ENCODE measurements at regions not wholly inside any gene's neighbourhood (a gene's known extent, or its start where the extent isn't known, plus 50 kb on each side); places are given as distances from the start of the nearest gene placed in this dataset.

- no peak for DNase-seq (ENCODE audit: low read depth)
These were observed 1355.7 kb upstream of the FAM98A start for GRCh38 chr2:34954758-34955157.

GRCh38 chr2:34950797-34951196 lies 1351.7 kb upstream of the FAM98A start:
- no peak for DNase-seq (ENCODE audit: low read depth)

- DNase-seq (ENCODE audit: low read depth), result no peak
These were observed 1350.2 kb upstream of the FAM98A start for GRCh38 chr2:34949316-34949715.

GRCh38 chr2:34936089-34936488 lies 1337.0 kb upstream of the FAM98A start:
- DNase-seq (ENCODE audit: low read depth), result no peak

GRCh38 chr2:34912084-34912483 lies 1313.0 kb upstream of the FAM98A start:
- no peak for DNase-seq (ENCODE audit: low read depth)

- DNase-seq (ENCODE audit: low read depth), result no peak
These were observed 1311.0 kb upstream of the FAM98A start for GRCh38 chr2:34909992-34910705.

- no peak for DNase-seq (ENCODE audit: low read depth)
These were observed 1308.7 kb upstream of the FAM98A start for GRCh38 chr2:34907812-34908211.

GRCh38 chr2:34901739-34902138 lies 1302.6 kb upstream of the FAM98A start:
- DNase-seq (ENCODE audit: low read depth), result no peak

- DNase-seq (ENCODE audit: low read depth), result no peak
These were observed 1300.0 kb upstream of the FAM98A start for GRCh38 chr2:34899079-34899478.

- DNase-seq (ENCODE audit: low read depth), result no peak
These were observed 1293.7 kb upstream of the FAM98A start for GRCh38 chr2:34892766-34893165.

- DNase-seq (ENCODE audit: low read depth), result no peak
These were observed 1293.2 kb upstream of the FAM98A start for GRCh38 chr2:34892256-34892655.

- DNase-seq (ENCODE audit: low read depth), result no peak
These were observed 1276.1 kb upstream of the FAM98A start for GRCh38 chr2:34875091-34875745.

GRCh38 chr2:34853646-34854045 lies 1254.5 kb upstream of the FAM98A start:
- DNase-seq (ENCODE audit: low read depth), result no peak

GRCh38 chr2:34851804-34852203 lies 1252.7 kb upstream of the FAM98A start:
- no peak for DNase-seq (ENCODE audit: low read depth)

- no peak for DNase-seq (ENCODE audit: low read depth)
These were observed 1250.7 kb upstream of the FAM98A start for GRCh38 chr2:34849827-34850226.

GRCh38 chr2:34848691-34849090 lies 1249.6 kb upstream of the FAM98A start:
- DNase-seq (ENCODE audit: low read depth), result no peak

GRCh38 chr2:34848132-34848531 lies 1249.0 kb upstream of the FAM98A start:
- DNase-seq (ENCODE audit: low read depth), result no peak

- DNase-seq (ENCODE audit: low read depth), result no peak
These were observed 1245.5 kb upstream of the FAM98A start for GRCh38 chr2:34844629-34845028.

- DNase-seq (ENCODE audit: low read depth), result no peak
These were observed 1239.3 kb upstream of the FAM98A start for GRCh38 chr2:34838408-34838807.

- no peak for DNase-seq (ENCODE audit: low read depth)
These were observed 1237.3 kb upstream of the FAM98A start for GRCh38 chr2:34836361-34836760.

- DNase-seq (ENCODE audit: low read depth), result no peak
These were observed 1232.0 kb upstream of the FAM98A start for GRCh38 chr2:34831096-34831495.

- no peak for DNase-seq (ENCODE audit: low read depth)
These were observed 1229.4 kb upstream of the FAM98A start for GRCh38 chr2:34828481-34828880.

- DNase-seq (ENCODE audit: low read depth), result no peak
These were observed 1228.3 kb upstream of the FAM98A start for GRCh38 chr2:34827398-34827797.

GRCh38 chr2:34825686-34826085 lies 1226.6 kb upstream of the FAM98A start:
- no peak for DNase-seq (ENCODE audit: low read depth)

Measured in GM04504 (cell line).